C1 segment of cervical spinal cord (tissue), 14 donors: ENCODE measurements at regions not wholly inside any gene's neighbourhood (a gene's known extent, or its start where the extent isn't known, plus 50 kb on each side); places are given as distances from the start of the nearest gene placed in this dataset.
"Not testable (repeated sequence)": the region's sequence is repeated elsewhere in the genome, so short reads cannot be mapped to it uniquely, and the experiment has no call there.

Source experiments
- DNase-seq, 14 donors: peaks; one replicate each; lab custom pipeline; 2025; lab: John Stamatoyannopoulos, UW

DNA sequence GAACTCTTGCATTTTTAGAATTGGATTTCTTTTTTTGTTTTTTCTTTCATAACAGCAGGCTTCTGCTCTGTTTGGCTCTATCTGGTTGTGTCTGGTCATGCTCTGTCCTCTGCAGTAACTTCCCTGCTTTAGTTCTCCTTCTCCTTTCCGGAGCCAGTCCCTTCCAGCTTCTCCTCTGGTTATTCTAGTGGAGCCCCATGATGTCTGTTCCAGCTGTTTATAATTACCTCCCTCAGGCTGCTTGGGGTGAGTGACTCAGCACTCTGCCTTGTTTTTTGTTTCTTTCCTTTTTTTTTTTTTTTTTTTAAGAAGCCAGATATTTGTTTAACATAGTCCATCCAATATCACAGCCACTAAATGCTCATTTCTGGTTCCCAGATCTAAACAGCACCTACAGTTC, 409.6 kb downstream of the MAFB start:
- DNase-seq, result peak in 2 of 14 donors; percentile 8 to 16

DNA sequence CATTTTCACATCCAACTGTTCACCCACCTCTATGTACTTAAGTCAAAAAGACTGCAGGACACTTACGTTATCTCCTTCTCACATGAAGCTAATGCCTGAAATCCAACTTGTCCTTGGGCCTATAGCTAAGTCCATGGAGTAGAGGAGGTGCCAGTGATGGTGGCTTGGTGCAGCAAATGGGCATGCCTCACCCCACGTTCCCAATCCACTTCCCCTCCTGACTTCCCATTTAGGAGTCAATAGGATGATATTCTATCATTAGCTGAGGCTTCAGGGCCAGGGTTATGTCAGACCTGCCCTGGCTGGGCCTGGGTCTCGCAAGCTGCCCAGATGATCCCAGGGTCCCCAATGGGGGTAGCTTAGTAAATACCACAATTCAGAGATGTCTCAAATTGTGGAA, 410.4 kb downstream of the MAFB start:
- DNase-seq, result no peak

DNA sequence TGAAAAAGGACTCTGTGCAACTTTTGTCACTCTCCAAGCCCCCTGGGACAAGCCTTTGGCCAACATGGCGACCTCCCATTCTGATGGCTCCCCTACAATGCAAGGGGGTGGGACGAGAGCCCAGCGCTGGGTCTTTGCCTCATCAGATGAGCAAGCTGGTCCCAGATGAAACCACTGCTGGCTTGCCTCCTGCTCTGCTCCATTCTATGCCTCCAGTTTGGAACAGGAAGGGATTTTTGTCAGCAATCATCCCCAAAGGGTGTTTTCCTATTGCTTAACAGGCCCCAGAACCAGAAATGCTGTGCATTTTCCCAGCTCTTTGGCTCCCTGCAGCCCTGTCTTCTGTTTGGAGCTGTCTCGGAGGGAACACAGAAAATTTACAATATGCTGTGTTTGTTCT, 412.7 kb downstream of the MAFB start:
- no peak for DNase-seq

DNA sequence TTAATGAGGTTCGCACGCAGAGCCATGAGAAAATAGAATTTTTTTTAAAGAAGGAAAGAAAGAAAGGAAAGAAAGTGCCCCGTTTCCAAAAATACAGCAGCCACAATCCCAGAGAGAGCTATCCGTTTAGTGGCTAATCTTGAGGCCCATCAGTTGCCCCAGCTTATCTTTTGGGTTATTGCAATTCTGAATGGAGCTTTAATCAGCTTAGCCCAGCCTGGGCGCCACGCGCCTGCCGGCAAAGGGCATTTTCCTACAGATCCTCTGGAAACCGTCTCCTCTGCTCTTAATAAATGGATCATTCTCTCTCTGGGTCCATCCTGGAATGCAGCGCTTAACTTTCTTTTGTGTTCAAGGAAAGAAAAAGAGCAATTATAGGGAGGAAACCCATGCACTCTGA, 413.3 kb downstream of the MAFB start:
- no peak for DNase-seq

- no peak for DNase-seq
Observed at GRCh38 chr20:40274912-40275533, 414.0 kb downstream of the MAFB start.

DNA sequence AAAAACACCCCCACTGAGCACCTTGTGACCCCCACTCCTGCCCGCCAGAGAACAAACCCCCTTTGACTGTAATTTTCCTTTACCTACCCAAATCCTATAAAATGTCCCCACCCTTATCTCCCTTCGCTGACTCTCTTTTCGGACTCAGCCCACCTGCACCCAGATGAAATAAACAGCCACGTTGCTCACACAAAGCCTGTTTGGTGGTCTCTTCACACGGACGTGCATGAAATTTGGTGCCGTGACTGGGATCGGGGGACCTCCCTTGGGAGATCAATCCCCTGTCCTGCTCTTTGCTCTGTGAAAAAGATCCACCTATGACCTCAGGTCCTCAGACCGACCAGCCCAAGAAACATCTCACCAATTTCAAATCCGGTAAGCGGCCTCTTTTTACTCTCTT, 419.8 kb downstream of the MAFB start:
- not testable (repeated sequence) for DNase-seq

DNA sequence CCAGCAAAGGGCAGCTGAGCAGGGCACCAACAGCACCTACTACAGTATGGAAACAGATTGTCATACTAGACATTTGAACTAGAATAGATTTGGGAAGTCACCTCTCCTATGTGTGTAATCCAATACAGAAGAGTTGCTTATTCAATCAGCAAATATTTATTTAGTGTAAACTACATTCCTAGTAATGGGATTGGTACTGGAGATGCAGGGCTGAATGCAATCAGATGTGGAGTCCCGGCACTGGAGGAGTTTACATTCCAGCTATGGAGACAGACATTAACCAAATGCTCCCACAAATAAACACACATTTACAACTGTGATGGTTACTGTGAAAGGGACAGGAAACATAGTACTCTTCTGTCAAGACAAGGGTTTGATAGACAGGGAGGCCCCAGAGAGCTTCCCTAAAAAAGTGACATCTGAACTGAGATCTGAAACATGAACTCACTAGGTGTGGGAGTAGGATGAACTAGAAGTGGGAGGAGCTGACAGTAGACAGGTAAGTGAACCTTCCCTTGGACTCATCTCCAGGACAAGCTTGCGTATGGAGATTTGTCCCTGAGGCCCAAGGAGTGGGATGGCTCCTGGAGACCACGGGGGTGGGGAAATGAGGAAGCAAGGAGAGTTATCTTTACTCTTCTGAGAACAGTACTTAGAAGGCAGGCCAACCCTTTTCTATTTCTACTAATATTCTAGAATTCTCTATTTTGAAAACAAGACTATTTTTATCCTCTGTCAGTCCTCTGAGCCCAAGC, 420.5 kb downstream of the MAFB start:
- no peak for DNase-seq

GRCh38 chr20:40265825-40266533, 423.1 kb downstream of the MAFB start:
- DNase-seq, result no peak

DNA sequence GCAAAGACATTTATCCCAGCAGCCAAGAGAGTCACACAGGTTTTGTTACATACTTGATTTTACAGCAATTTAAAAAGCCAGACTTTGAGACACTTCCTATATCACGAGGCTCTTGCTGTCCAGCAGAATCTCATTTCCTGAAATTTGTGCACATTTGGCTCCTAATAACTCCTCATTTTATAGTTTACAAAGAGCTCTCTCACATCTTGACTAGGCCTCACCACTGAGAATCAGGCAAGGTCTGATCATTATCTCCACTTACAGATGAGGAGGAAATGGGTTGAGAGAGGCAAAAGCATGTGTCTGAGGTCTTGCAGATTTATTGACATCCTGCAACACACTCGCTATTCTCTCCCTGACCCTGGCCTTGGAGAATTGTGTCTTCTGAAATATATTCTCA, 426.8 kb downstream of the MAFB start:
- no peak for DNase-seq

GRCh38 chr20:40258931-40259330, 430.1 kb downstream of the MAFB start:
- DNase-seq, result no peak

DNA sequence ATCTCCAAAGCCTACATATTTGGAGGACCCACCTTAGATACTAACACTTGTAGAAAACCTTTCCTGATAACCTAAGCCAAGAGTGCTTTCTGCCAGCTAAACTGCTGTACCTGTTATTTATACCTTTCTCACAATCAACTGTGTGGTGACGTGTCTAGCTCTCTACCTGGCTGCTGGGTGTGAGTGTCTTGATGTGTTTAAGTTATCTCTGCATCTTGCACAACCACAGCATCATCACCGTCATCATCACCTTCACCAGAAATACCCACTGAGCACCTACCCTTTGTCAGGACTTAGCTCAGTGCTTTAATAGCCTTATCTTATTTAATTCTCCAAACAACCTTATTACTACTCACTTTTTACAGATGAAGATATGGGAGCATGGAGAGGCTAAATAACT, 431.3 kb downstream of the MAFB start:
- no peak for DNase-seq

DNA sequence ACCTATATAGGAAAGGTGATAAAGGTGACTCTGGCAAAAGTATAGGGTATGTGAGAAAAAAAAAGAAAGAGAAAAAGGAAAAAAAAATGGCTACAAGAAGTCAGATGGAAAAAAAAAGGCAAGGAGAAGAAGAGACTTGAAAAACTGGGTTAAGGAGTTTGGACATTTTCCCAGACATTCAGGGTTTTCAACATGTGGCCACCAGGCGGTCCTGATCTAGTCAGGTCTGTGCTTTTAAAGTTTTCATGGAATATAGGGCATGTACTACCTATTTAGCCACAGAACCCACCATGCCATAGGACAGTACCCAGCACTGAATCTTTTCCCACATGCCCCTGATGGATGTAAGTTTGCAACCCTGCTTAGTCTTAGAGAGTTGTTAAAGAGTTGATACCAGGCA, 433.7 kb downstream of the MAFB start:
- no peak for DNase-seq

- DNase-seq, result no peak
Observed at GRCh38 chr20:40254023-40254772, 434.8 kb downstream of the MAFB start.

DNA sequence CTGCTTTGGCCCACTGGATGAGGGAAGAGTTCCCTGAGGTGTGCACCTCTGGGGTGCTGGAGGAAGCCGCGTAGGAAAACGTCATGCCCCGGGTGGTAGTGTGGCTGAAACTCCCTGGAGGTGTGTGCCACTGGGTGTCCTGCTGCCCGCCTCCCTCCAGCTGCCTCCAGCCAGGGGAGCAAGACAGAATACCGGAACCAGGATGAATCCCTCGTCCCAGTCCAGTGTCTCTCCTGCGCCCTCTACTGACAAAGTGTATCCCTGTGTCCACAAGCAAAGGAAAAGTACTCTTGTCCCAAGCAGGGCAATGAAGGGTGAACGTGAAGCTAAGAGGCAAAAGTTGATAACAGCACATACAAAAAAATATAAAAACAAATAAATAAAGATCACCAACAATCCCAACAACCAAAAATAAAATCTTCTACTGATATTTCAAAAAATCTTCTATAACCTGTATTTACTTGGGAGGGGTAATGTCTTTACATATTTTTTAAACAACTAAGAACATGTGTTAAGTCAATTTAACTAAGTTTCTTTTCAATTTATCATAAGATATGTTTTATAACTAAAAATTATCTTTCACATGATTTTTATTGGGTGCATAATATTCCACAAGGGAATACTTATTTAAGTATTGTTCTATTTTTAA, 437.6 kb downstream of the MAFB start:
- DNase-seq, result no peak

GRCh38 chr20:40249805-40250204, 439.2 kb downstream of the MAFB start:
- DNase-seq, result no peak

- no peak for DNase-seq
Observed at GRCh38 chr20:40245829-40246228, 443.2 kb downstream of the MAFB start.

DNA sequence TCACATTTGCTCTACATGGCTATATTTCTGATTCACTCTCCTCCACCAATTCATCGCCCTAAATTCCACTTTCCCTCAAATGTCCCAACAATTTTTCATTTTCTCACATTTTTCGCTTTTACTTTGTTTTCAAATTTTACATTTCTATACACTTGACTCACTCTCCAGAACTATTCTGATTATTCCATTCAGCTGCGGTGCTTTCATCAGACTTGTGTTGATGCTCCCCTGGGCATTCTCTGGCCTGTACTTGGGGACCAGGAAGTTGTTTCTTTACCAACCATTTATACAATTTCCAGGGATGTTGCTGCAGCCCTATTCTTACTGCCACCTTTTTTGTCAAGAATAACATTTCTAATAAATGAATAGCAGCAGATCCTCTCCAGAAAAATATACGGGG, 444.8 kb downstream of the MAFB start:
- DNase-seq, result no peak

DNA sequence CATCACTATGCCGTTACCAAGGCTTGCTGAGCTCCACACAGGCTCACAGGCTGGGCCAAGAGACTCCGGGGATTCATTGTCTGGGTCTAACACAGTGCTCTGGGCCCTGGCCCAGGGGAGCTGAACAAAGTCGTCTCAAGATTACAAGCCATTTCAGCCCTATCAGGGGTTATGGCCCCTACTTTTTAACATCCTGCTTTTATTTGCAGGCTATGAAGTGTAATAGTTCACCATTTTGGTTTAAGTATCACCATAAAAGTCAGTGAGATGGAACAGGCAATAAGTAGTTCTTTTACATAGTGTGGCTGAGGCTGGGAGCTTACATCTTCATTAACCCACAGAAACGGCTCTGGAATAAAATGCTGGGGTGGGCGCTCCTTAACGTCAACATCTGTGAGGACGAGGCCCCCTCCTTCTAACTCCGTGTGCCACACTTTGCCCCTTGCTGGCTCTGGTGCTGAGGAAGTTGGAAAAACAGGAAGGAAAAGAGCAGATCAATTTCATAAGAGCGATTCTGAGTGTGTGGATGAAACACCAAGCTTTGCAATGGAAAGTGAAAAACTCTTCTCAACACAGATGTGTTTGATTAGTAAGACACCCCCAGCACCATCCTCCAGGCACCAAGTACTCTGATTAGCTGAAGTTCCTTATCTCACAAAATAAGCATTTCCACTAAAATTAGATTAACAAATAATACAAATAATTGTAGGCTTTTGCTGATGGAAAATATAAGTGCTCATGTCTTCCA, 447.3 kb downstream of the MAFB start:
- no peak for DNase-seq

GRCh38 chr20:40238511-40238910, 450.5 kb downstream of the MAFB start:
- DNase-seq, result no peak

- no peak for DNase-seq
Observed at GRCh38 chr20:40234593-40234992, 454.4 kb downstream of the MAFB start.

DNA sequence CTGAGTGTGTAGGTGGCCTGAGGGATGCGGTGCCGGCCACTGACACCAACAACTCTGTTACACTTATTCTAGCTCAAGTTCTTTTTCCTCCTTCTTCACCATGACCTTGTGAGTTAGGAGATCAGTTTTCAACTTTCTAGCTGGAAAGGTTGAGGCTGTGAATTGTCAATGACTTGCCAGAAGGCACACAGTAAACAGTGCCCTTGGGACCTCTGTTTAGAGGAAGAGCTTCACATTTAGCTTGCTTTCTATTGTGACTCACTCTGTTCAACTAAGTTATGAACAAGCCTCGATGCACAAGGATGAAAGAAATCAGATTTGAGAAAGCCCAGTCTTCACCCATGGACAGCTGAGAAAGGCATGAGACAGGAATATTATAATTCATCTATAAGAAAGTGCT, 455.6 kb downstream of the MAFB start:
- DNase-seq, result no peak
